NCI-H187 (cell line): ENCODE measurements at regions not wholly inside any gene's neighbourhood (a gene's known extent, or its start where the extent isn't known, plus 50 kb on each side); places are given as distances from the start of the nearest gene placed in this dataset.

Experiments used
- DNase-seq, 2 experiments: peaks; one replicate each; lab custom pipeline; 2025; lab: John Stamatoyannopoulos, UW

DNA sequence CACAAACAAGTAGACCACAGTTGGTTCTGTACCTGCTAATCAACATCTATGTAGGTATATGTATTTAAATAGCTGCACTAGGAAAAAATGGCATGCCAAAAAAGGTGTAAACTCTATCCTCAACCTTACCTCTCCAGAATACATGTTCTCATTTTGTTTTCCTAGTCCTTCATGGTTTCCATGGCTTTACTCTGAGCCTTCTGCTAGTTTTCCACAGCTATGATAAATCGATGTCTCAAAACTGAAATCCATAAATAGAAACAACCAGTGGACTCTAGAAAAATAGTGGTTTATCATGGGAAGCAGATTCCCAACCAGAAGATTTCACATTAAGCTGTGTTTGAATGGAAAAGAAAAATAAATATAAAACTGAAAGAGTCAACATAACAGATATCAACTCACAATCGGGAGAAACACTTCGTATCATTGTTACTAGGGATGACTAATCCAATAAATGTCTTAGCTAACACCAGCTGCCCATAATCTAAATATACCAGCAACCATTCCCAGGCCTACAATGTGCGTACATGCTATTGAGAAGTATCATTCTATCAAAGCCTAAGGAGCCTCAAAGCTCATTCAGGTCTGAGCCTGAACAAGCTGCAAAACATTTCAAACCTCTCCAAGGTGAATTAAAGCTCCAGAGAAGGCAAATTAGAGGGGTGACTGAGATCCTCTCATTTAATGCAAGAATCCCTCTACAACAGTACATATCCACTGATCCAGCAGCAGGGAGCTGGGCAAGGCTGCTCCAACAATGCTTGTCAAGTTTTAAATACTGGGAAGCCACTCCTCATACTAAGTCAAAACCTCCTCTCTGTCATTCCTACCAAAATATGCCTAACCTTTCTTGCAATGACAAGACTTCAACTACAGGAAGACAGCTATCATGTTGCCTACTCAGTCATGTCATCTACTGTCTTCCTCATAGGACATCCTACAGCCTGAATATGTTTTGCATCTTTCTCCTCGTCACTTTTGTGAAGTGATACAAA, 90.2 kb downstream of the KCTD12 start:
- no peak for DNase-seq

DNA sequence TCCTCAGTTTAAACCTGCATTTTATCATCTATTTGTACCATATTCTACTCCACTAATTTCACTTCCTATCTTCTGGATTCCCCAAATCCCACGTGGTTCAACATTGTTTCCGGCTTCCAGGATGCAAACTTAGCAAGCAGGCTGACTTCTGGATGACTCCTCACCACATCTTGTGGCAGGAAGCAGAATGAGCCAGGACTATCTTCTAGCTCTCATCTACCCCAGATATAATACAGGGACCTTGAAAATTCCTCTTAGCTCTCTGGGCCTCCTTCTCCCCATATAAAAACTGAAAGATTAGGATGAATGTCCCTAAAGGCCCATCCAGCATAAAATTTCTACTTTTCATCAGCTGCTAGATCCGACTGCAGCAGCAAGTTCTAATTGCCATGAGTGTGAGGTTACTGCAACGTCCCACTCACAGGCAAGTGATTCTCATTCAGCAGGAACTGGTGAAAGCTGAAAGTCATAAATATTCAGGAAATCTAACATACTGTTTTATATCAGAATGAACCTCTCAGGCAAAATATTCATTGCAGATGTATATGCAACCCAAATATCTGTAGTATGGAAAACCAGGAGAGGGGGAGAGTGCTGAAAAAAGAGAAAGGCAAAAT, 93.4 kb downstream of the KCTD12 start:
- no peak for DNase-seq

DNA sequence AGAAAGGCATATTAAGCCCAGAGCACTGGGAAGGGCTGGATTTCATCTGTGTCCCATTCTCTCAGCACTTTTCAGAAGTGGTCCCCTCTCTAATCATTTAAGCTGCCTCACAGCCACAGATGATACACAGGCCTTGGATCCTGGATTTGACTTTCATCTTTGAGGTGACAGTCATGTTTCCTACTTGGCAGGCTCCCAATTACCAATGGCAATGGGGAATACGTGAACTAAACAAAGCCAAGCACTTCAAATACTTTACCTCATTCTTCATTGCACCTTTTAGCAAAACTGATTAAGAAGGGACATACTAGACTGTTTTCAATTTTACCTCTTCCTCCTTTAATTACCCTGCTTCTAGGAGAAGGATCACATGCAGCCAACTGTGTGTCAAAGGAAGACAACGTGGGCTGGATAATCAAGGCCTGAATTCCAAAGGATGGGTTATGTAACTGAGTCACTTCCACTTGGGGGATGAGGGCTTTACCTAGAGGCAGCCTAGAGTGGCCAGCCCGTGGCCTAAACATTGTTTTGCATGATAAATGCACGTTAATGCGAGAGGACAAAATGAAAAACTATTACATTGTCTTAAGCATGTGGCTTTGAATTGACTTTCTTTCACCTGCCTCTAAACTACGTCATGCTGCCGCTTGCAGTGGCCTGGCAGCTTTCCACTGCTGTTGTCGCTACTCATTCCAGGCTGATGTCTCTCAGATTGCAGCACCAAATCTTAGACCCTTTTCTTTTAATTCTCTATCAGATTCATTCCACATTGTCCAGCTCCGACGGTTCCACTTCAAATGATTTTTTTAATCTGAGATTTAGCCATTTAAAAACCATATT, 95.0 kb downstream of the KCTD12 start:
- no peak for DNase-seq

DNA sequence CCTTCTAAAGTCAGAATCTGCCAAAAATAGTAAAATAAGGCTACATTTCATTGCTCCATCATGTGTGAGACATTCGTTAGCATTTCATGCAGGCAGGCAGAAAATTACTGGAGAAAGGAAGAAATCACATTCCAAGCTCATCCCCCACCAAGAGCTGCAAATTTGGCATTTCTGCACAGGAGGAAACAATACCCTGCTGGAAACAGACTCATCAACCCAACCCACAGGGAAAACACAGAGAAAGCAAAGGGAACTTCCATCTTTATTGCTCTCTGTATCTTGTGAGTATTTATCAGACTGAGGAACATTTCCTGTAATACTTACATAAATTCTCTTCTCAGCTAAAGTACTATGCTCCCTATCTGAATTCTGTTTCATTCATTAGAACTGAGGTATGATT, 95.7 kb downstream of the KCTD12 start:
- no peak for DNase-seq

DNA sequence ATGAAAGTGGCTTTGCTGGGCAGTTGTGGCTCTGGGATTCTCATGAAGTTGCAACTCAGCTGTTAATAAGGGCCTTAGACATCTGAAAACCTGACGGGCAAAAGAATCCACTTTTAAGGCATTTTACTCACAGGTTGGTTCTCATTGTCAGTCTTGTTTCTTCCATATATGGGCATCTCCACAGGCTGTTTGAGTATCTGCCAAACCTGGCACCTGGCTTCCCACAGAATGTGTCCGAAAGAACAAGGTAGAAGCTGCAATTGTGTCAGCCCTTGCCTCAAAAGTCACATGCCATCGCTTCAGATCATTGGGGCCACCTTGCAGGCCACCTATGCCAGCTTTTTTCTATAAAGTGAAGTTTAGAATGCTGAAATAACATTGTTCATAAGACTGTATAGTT, 102.4 kb downstream of the KCTD12 start:
- no peak for DNase-seq

DNA sequence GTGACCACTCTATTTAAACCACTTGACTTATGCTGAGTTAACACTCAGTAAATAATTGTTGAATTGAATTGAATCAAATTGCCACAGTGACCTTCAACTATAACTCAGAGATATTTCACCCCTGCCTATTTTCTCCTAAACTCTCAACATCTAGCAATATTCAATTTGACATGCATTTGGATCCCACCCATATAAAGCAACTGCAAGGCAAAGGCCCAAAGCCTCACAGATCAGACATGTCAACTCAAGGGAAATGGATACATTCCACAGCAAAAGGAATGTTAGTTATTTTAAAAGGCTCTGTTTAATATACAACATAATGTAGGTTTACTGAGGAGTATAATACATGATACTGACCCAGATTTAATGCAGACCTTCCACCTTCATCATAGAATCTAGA, 107.4 kb downstream of the KCTD12 start:
- no peak for DNase-seq

DNA sequence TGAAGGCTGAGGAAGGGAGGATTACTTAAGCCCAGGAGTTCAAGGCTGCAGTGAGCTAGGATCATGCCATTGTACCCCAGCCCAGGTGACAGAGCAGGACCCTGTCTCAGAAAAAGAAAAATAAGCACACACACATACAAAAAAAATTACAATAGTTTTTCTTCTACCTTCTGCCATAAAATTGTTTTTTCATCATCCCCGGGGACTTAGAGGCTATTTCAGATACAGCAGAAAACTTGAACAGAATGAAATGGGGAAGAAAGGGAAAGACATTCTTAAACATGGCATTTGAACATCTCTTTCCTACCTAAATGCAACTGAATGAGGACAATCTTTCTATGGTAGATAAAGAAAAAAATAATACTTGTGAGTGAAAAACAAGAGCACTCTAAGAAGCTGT, 109.1 kb downstream of the KCTD12 start:
- DNase-seq, result no peak

DNA sequence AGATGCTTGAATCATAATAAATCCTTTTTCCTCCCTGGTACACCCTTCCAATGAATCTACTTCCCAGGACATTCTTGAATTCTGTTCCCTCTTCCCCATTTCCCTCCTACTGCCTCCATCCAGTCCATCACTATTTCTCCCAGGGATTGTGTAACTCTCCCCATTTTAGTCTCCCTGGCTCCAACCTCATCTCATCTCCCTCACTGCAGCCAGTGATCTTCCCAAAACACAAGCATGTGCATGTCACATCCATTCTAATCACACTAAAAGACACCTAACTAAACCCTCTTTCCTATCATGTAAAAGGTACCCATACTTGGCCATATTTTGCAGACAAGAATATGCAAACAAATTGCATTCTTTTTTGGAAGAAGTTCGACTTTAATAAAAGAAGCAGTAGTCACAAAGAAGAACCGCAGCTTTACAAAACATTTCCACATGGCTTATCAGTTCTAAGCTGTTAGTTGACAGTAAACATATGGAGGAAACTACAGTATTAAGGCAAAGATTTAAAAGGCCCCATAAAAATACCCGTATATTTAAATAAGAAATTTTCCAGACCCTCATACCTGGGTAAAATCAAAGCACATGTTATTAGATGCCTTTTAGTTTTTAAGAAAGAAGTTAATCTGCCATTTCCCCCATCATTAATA, 111.0 kb downstream of the KCTD12 start:
- DNase-seq, result no peak

DNA sequence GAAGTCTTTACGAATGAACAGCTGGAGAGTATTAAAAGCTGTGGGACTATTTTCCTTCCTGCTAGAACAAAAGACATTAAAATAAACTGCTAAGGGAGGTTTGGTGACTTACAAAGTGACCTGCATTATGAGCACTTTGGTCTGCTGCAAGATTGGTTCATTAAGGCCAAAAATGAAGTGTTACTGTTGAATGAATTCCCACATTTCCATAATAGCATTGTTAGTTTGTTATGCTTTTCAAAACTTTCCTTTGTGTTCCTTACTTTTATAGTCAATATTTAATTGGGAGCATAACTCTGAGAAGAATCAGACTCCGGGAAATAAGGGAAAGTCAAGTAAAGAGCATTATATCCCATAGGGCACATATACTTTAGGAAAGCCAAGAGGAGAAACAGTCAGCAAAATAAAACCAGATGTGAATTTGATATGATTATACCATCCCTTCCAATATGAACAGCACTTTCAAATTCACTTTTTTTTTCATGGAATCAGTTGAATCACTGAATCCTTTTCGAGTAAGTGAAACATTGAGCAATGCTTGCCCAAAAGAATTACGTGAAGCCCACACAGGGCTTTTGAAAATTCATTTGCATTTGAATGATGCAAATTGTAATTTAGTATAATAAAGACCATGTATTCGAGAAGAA, 112.6 kb downstream of the KCTD12 start:
- no peak for DNase-seq

DNA sequence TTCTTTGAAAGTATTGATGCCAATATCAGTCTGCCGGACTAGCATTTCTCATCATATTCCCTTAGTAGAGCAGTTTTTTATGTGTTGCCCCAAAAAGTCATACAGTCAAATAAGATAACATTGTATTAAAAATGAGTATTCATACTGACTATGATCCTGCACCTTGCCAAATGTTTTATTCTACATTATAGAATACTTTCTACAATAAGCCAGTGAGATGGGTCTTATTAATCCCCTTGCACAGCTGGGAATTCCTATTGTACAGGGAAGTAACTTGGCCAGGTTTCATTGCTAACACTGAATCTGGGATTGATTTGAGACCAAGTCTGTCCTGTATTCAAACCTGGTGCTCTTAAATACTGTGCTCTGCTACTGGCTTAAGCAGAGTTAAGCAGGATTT, 114.0 kb downstream of the KCTD12 start:
- DNase-seq, result no peak

DNA sequence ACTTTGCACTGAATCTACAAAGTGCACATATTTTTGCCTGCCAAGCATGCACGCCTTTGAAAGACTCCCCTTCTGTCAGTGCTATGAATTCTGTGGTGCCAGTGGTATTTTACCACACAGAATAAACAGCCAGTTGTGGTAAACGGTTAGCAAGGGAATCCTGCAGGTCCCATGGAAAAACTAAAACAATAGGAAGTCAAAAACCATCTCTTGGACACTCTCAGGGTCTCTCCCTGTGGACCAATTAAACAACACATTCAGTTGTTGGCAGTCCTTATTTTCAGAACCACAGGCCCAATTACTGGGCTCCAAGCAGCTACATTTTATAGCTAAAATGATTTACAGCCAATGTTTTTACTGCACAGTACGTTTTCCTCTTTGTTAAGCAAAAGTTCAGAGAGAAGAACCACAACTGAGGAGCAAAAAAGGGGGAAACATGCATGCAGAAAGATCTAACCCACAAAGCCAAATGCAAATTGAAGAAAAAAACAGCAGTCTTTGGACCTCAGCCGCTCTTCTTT, 116.9 kb downstream of the KCTD12 start:
- no peak for DNase-seq

DNA sequence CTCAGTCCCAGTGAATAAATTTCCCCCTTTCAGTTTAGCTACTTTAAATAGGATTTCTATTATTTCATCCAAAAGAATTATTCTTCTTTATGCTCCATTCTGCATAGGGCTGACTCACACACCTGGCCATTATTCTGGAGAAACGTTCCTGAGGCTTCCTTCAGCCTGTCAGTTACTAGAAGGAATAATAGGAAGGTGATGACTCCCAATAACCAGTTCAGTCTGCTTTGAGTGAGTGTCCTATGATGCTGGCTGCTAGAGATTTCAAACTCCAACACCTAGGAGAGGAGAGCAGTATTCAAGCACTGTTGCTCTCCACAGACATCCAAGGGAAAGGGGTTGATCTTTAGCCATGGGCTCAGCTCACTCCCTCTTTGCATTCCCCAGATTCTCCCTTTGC, 117.8 kb downstream of the KCTD12 start:
- no peak for DNase-seq

DNA sequence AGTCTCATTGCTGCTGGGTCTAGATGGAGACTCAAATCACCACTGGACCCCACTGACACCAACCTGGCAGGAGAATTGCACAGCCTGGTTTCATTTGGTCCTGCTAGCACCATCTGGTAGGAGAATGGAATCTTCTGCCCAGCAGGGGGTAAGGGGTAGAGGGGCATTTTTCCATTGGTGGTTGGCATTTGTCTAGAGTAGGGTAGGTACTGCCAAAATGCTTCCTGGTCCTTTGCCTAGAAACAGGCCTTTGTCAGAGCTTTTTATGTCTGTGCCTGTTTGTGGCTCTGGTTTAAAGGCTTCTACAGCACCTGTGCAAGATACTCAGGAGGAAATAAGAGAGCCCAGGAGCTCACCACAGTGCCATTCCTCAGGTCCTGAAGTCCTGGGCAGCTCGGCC, 121.3 kb downstream of the KCTD12 start:
- no peak for DNase-seq

DNA sequence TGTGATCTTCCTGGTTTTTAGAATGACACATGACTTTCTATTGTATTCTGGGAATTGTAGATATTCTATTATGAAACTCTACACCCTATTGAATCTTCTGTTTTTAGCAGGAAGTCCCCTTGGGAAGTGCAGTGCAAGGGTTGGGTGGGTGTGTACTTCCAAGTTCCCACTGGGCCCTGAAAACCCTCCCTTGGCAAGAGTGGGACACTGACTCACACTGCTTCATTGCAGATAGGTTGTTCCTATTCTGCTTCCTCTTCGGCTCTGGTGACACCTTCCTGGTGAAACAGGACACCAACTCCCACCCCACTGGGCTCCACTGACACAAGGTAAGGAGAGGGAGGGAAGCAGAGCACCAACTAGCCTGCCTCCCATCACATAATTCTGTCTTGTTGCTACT, 121.8 kb downstream of the KCTD12 start:
- no peak for DNase-seq

DNA sequence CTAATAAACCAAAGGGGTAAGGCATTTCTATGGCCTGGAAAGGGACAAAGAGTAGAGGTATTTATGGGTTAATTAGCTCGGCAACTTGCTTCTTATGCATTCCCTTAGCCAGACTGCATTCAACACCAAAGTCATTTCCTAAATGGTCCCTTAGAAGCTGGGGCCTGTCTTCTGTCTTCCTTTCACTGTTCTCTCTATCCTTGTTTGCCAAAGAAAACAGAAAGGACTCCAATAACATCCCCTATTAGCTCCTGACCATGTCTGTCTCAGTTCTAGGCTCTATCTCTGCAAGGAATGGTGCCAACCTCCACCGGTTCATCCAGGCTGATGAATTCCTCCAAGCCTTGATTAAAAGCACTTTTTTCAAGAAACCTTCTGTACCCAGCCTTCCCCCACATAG, 123.5 kb downstream of the KCTD12 start:
- DNase-seq, result no peak

DNA sequence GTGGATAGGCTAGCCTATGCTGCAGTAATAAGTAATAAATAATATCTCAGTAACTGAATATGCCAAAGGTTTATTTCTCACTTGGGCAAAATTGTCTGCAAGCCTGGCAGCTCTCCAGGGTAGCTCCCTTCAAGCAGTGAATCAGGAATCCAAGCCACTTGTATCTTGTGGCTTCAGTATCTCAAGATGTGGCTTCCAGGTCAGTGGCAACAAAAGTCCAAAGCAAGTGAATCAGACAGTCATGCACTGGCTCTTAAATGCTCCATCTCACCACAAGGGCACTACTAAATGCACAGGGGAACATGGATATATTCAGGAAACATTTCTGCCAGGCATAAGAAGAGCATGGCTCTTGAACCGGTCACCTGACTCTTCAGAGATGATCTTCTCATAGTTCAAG, 126.3 kb downstream of the KCTD12 start:
- peak in 1 of 2 experiments; percentile 22 for DNase-seq

DNA sequence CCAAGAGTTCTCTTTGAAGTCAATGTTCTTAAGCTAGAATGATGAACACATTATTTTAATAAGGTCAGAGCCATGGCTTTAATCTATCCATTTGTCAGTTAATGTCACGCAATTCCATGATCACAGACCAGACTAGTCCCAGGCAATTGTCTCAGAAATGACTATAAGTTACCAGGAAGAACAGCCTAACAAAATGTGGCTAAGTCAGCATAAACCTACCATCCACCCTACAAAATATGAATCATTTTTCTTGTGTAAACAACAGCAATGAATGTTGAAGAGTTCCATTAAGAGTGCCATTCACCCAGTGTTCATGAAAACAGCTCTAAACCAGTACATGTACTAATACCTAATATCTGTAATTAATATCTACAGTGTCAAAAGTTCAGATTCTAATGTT, 127.5 kb downstream of the KCTD12 start:
- no peak for DNase-seq

DNA sequence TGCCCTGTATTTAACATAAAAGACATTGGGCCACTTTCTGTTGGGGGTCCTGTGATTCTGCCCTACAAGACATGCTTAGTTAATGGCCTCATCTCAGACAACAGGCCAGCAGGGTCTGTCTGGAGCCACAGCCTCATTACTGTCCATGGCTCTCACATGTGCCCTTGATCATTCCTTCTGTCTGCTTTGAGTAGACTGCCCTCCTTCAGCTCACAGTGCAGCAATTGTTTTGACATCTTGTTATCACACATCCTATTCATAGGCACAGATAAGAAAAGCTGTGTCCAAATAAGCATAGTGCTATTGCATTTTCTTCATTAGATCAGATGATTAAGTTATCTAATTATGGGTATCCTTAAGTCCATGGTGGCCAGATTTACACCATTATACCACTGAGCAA, 127.9 kb downstream of the KCTD12 start:
- DNase-seq, result no peak

DNA sequence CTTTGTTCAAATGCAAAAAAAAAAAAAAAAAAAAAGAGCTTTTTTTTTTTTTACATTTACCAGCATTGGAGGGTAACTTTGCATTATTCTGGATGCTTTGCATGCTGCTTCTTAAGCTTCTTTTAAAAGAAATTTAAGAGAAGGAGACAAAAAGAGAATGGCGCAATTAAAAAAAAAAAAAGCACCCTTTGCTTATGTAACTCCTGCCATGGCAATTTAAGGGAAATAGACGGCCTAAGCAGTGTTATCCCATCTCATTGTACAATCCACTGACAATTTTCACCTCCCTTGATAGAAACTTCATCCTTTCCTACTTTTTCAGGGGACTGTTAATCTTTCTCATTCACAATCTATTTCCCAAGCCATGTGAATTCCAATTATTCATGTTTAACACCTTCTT, 129.8 kb downstream of the KCTD12 start:
- no peak for DNase-seq

DNA sequence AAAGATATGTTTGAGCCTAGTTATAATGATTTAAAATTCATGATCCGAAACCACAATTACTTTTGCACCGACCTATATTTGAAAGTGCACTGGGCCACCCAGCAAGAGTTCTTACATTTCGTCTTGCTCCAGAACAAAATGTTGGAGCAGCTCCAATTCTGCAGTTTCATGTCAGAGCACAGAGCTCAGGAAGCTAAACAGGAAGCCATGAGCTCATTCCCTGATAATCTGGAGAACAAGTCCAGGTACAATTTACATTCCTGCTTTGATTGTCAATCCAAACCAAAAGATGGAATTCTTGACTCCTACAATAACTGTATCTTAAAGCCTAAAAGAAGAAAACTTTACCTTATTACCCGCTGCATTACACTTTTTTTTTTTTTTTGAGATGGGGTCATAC, 131.8 kb downstream of the KCTD12 start:
- DNase-seq, result no peak

DNA sequence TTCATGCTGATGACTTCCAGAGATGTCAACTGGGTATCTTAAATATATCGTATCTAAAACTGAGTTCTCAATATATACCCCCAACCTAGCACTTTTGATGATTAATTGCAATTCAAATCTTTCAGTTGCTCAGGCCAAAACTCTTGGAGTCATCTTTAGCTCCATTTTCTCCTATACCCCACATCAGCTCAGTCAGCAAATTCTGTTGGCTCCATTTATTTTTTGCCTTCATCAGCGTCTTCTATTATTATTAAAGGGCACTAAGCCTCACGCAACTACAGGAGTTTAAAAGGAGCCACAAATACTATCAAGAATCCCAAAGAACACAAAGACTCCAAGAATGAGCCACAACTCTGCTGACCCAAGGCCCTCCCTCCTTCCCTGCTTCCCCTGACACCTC, 134.9 kb downstream of the KCTD12 start:
- no peak for DNase-seq
